Karpas-422 (cell line): ENCODE measurements at regions not wholly inside any gene's neighbourhood (a gene's known extent, or its start where the extent isn't known, plus 50 kb on each side); places are given as distances from the start of the nearest gene placed in this dataset.

Experiments used
- DNase-seq: peaks from one replicate; pipeline ENCODE4 v3.0.0-alpha.2; 2015
- H2AFZ ChIP-seq: fragments of 200-600 bp; sonication (generic); 2 replicates; pipeline ENCODE4 v1.6.1; 2014; ENCODE audit warnings: antibody characterized with exemption, low read length, mixed read lengths
- H3K27ac ChIP-seq: fragments of 200-600 bp; sonication (generic); 2 replicates; pipeline ENCODE4 v1.5.1; 2014; ENCODE audit warnings: mild to moderate bottlenecking, low read length, moderate library complexity
- H3K27me3 ChIP-seq: fragments of 200-600 bp; sonication (generic); 2 replicates; pipeline ENCODE4 v1.6.1; 2014; ENCODE audit warnings: low read length, mixed read lengths
- H3K36me3 ChIP-seq: fragments of 200-600 bp; sonication (generic); 2 replicates; pipeline ENCODE4 v1.6.1; 2014; ENCODE audit warnings: low read length, mixed read lengths; ENCODE audit not compliant: insufficient read depth
- H3K4me1 ChIP-seq: fragments of 200-600 bp; sonication (generic); 2 replicates; pipeline ENCODE4 v1.6.1; 2014; ENCODE audit warnings: mild to moderate bottlenecking, low read length, mixed read lengths
- H3K4me2 ChIP-seq: fragments of 200-600 bp; sonication (generic); 2 replicates; pipeline ENCODE4 v1.6.1; 2014; ENCODE audit warnings: low read length, low read depth, mild to moderate bottlenecking; ENCODE audit not compliant: poor library complexity, severe bottlenecking
- H3K4me3 ChIP-seq: fragments of 200-600 bp; sonication (generic); 2 replicates; pipeline ENCODE4 v1.5.1; 2014; ENCODE audit warnings: mild to moderate bottlenecking, antibody characterized with exemption, low read length, mixed read lengths
- H3K79me2 ChIP-seq: fragments of 200-600 bp; sonication (generic); 2 replicates; pipeline ENCODE4 v1.6.1; 2014; ENCODE audit warnings: mild to moderate bottlenecking, low read length, mixed read lengths
- H3K9ac ChIP-seq: fragments of 200-600 bp; sonication (generic); 2 replicates; pipeline ENCODE4 v1.6.0; 2014; ENCODE audit warnings: low read length
- H3K9me2 ChIP-seq: fragments of 200-600 bp; sonication (generic), shearing (Covaris generic); replicated peaks from 2 replicates; pipeline ENCODE4 v1.6.0; 2014; ENCODE audit warnings: mild to moderate bottlenecking, low read length, moderate library complexity; ENCODE audit not compliant: insufficient read depth
- H3K9me3 ChIP-seq: fragments of 300-700, 200-600 bp; sonication (generic); 2 replicates; pipeline ENCODE4 v1.6.1; 2014; ENCODE audit warnings: low read length, mixed read lengths
- H4K20me1 ChIP-seq: fragments of 200-600 bp; sonication (generic); 2 replicates; pipeline ENCODE4 v1.6.1; 2014; ENCODE audit warnings: mild to moderate bottlenecking, antibody characterized with exemption, low read length, low read depth; ENCODE audit not compliant: insufficient read depth

DNA sequence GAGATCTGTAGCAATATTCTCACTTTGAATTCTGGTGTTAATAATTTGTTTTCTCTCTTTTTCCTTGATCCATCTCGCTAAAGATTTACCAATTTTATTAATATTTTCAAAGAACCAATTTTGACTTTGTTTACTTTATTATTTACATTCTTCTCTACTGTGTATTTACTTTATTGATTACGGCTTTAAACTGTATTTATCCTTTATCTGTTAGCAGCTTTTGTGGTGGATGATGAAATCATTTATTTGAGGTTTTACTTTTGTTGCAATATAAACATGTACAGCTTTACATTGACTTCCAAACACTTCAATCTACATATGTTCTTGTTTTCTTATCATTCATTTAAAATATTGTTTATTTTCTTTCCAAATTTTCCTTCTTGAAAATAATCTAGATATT, 719.9 kb downstream of the ADCYAP1 start:
- H3K27me3 ChIP-seq, result no peaks in the 10 kb centered on the region
- H3K9me3 ChIP-seq, result peaks cover 7% of the 10 kb centered on the region; the same call in 1 of the 2 replicates
- no peaks in the 10 kb centered on the region for H3K36me3 ChIP-seq
- no peak overlapping the region for H3K4me3 ChIP-seq
- no peaks in the 10 kb centered on the region for H3K79me2 ChIP-seq
- no peak overlapping the region for H2AFZ ChIP-seq
- no peak for DNase-seq
- no peaks in the 10 kb centered on the region for H3K4me1 ChIP-seq
- H3K9ac ChIP-seq, result no peak overlapping the region
- H3K9me2 ChIP-seq, result peaks cover 6% of the 10 kb centered on the region
- H3K4me2 ChIP-seq, result no peak overlapping the region
- no peak overlapping the region for H3K27ac ChIP-seq
- H4K20me1 ChIP-seq, result no peaks in the 10 kb centered on the region

DNA sequence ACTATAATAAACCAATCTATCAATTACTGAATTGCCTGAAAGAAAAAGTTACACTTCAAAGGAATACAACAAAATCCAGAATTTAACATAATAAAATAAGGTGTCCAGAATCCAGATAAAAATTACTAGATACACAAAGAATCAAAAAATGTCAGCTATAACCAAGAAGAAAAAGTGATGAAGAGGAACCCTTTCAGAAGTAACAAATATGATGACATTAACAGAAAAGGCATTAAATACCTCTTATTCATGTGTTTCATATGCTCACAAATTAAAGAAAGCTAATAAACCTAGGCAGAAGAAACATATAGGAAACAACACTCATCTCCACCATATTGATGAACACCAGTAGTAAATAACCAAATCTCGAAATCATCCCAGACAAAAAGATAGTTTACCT, 722.8 kb downstream of the ADCYAP1 start:
- DNase-seq, result no peak
- Histone ChIP-seq H3K4me2 (no peak overlapping the region), H3K36me3 (no peaks in the 10 kb centered on the region), H3K9me2 (no peaks in the 10 kb centered on the region), H3K4me1 (no peaks in the 10 kb centered on the region), H3K27me3 (no peaks in the 10 kb centered on the region), H3K4me3 (no peak overlapping the region), H3K27ac (no peak overlapping the region), H3K79me2 (no peaks in the 10 kb centered on the region), H3K9ac (no peak overlapping the region), H3K9me3 (peaks cover 7% of the 10 kb centered on the region; the same call in 1 of the 2 replicates), H2AFZ (no peak overlapping the region), H4K20me1 (no peaks in the 10 kb centered on the region)

DNA sequence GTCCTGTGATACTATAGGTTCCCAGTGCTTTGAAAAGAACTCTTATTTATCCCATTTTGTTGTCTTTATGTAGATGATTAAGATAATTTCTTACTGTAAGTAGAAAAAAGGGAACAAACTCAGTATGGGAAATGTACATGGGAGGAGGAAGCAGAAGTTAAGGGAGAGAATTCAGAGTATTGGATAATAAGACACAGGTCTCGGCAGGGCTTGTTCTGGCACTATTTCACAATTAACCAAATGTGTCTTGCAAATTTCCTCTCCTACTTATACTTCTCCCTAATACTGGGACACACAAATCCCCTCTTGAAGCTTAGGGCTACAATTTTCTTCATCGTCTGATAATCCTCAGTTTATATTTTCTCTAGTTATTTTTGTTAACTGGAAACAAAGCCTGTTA, 744.0 kb downstream of the ADCYAP1 start:
- H3K4me2 ChIP-seq, result no peak overlapping the region
- no peaks in the 10 kb centered on the region for H3K27me3 ChIP-seq
- DNase-seq, result no peak
- H3K9me2 ChIP-seq, result no peaks in the 10 kb centered on the region
- H2AFZ ChIP-seq, result no peak overlapping the region
- H3K79me2 ChIP-seq, result no peaks in the 10 kb centered on the region
- H3K4me3 ChIP-seq, result no peak overlapping the region
- no peak overlapping the region for H3K9ac ChIP-seq
- H3K27ac ChIP-seq, result no peak overlapping the region
- H3K4me1 ChIP-seq, result no peaks in the 10 kb centered on the region
- no peaks in the 10 kb centered on the region for H4K20me1 ChIP-seq
- no peaks in the 10 kb centered on the region for H3K36me3 ChIP-seq
- H3K9me3 ChIP-seq, result 0 out of 2 replicates have a peak, but pooled peaks cover 3% of the 10 kb centered on the region

DNA sequence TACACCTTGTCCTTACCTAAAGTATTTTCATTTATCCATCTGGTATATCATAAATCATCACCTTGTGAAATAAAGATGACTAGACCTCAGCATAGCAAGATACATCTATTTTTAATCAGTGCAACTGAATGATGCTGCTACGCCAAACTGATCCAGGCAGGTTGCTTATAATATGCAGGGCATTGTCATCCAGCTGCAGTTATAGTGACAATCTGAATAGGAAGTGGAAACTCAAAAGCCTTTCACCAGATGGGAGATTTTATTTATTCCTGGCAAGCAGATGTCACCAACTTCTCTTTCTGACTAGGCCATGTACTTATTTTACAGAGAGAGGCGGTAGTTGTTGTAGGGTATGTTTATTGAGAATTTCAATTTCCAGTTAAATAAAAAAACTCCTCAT, 747.3 kb downstream of the ADCYAP1 start:
- DNase-seq, result no peak
- Histone ChIP-seq H3K4me2 (no peak overlapping the region), H3K9ac (no peak overlapping the region), H3K79me2 (no peaks in the 10 kb centered on the region), H3K4me1 (no peaks in the 10 kb centered on the region), H3K27ac (no peak overlapping the region), H3K9me2 (no peaks in the 10 kb centered on the region), H2AFZ (no peak overlapping the region), H3K27me3 (no peaks in the 10 kb centered on the region), H3K9me3 (0 out of 2 replicates have a peak, but pooled peaks cover 2% of the 10 kb centered on the region), H3K4me3 (no peak overlapping the region), H4K20me1 (no peaks in the 10 kb centered on the region), H3K36me3 (no peaks in the 10 kb centered on the region)

DNA sequence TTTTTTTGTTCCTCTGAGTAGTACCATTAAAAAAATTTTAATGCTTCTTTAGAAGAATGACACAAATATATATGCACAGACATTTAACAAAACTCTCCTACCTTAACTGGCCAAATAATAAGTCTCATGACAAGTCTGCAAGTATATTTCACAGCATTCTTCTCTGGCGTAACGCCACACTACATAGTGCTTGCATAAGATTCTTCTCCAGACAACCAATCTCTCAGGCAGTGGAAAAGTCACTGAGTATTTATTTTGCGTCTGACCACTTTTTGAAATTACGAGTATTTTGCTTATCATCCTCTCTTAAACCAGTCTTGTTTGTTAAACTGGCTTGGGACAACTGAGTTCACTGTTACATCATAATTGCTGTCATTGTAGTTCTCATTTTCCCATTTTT, 749.2 kb downstream of the ADCYAP1 start:
- Histone ChIP-seq H3K9me2 (no peaks in the 10 kb centered on the region), H3K27me3 (no peaks in the 10 kb centered on the region)

DNA sequence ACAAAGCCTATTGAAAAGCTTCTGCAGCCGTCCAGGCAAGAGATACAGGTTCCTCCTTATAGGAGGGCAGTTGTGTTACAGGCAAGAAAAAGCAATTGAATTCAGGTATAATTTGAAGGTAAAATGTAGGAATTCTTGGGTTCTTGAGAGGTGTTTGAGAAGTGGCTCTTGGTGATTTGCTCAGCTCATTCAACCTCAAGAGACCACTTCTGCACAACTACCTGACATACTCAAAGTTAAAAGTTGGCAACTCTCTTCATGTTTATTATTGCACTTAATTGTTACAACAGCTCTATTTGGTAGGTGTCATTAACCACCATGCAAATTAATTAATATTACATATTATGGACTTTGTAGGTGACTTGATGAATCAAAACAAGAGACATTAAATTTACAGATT, 753.2 kb downstream of the ADCYAP1 start:
- H3K27me3 ChIP-seq, result no peaks in the 10 kb centered on the region
- no peaks in the 10 kb centered on the region for H3K79me2 ChIP-seq
- H4K20me1 ChIP-seq, result no peaks in the 10 kb centered on the region
- no peak overlapping the region for H3K27ac ChIP-seq
- no peak for DNase-seq
- no peaks in the 10 kb centered on the region for H3K9me3 ChIP-seq
- no peak overlapping the region for H3K4me3 ChIP-seq
- no peak overlapping the region for H3K4me2 ChIP-seq
- H3K9me2 ChIP-seq, result no peaks in the 10 kb centered on the region
- no peak overlapping the region for H3K9ac ChIP-seq
- H2AFZ ChIP-seq, result no peak overlapping the region
- no peaks in the 10 kb centered on the region for H3K36me3 ChIP-seq
- H3K4me1 ChIP-seq, result no peaks in the 10 kb centered on the region

More for the DNA sequence above, 749.2 kb downstream of the ADCYAP1 start:
- no peaks in the 10 kb centered on the region for H3K79me2 ChIP-seq
- no peaks in the 10 kb centered on the region for H3K36me3 ChIP-seq
- no peak overlapping the region for H3K4me3 ChIP-seq
- H3K9ac ChIP-seq, result no peak overlapping the region
- H2AFZ ChIP-seq, result no peak overlapping the region
- H3K9me3 ChIP-seq, result no peaks in the 10 kb centered on the region
- no peak overlapping the region for H3K27ac ChIP-seq
- DNase-seq, result no peak
- no peak overlapping the region for H3K4me2 ChIP-seq
- no peaks in the 10 kb centered on the region for H4K20me1 ChIP-seq
- H3K4me1 ChIP-seq, result no peaks in the 10 kb centered on the region

DNA sequence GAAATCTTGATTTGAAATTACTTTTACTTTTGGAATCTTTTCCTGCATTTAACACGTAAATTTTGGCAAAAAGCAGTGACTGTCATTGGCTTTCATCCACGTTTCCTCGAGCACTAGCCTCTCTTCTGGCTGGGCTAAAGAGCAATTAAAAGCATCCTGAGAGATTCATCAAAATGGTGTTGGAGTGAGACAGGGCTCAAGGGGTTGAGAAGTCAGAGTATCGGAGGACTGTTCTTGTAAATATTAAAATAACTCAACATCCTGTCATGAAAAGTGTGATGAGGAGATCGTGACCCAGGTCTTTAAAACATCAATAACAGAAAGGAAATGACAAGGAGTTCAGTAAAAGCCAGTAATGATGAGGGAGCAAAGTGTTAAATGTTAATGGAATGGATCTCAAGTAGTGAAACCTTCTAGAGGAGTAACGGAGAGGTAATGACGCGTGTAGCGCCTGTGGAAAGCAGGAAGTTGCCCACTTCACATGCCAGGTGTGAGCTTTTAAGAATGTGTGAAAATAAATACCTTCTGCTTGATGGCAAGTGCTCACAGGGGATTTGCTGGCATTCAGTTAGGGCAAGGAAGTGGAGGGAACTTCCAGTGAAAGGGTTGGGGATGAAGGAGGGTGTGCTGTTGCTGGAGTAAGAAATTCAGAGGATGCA, 754.4 kb downstream of the ADCYAP1 start:
- Histone ChIP-seq H4K20me1 (no peaks in the 10 kb centered on the region), H3K79me2 (no peaks in the 10 kb centered on the region), H3K4me1 (no peaks in the 10 kb centered on the region), H2AFZ (no peak overlapping the region), H3K36me3 (no peaks in the 10 kb centered on the region), H3K9ac (no peak overlapping the region), H3K4me3 (no peak overlapping the region), H3K27ac (no peak overlapping the region), H3K9me2 (no peaks in the 10 kb centered on the region), H3K9me3 (no peaks in the 10 kb centered on the region), H3K27me3 (no peaks in the 10 kb centered on the region), H3K4me2 (no peak overlapping the region)
- no peak for DNase-seq

DNA sequence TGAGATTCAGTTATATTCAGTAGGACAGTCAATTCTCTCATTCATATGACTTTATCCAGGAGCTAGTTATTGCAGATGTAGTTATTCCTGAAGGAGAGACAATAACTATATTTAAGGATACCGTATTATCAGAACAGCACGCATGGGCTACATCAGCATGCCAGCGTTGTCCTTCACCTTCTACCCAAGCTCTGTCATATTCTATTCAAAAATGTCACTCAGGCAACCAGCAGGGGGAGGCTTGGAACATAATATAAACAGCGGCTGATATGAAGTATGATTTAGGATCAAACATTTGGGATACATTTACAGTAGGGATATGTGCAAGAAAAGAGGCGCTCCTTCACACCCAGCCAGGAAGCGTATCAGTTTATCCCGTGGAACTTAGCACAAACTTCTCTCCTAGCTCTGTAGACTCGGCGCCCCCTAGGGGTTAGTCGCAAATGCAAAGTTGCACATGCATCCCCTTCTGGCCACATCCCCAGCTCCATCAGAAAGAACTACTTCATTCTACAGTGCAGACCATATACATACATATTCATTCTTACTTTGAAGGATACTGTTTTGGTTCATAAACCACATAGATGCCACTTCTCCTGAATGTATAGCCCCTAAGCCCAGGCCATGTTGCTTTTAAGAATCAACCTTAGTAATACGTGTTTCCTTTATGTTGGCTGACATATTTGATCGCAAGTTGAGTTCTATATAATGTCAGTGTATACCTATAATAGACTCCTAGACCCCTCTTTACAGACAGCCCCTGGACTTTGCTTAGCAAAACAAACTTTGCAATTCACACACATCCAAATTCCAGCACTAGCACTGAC, 759.4 kb downstream of the ADCYAP1 start:
- no peaks in the 10 kb centered on the region for H3K79me2 ChIP-seq
- no peaks in the 10 kb centered on the region for H3K9me3 ChIP-seq
- DNase-seq, result peak; percentile 80
- H3K4me2 ChIP-seq, result no peak overlapping the region
- H3K36me3 ChIP-seq, result no peaks in the 10 kb centered on the region
- no peak overlapping the region for H3K4me3 ChIP-seq
- no peak overlapping the region for H2AFZ ChIP-seq
- H3K27me3 ChIP-seq, result no peaks in the 10 kb centered on the region
- no peaks in the 10 kb centered on the region for H4K20me1 ChIP-seq
- H3K4me1 ChIP-seq, result no peaks in the 10 kb centered on the region
- no peak overlapping the region for H3K9ac ChIP-seq
- H3K9me2 ChIP-seq, result no peaks in the 10 kb centered on the region
- H3K27ac ChIP-seq, result no peak overlapping the region
